ENCODE measurements at regions not wholly inside any gene's neighbourhood (a gene's known extent, or its start where the extent isn't known, plus 50 kb on each side); places are given as distances from the start of the nearest gene placed in this dataset.

DNA sequence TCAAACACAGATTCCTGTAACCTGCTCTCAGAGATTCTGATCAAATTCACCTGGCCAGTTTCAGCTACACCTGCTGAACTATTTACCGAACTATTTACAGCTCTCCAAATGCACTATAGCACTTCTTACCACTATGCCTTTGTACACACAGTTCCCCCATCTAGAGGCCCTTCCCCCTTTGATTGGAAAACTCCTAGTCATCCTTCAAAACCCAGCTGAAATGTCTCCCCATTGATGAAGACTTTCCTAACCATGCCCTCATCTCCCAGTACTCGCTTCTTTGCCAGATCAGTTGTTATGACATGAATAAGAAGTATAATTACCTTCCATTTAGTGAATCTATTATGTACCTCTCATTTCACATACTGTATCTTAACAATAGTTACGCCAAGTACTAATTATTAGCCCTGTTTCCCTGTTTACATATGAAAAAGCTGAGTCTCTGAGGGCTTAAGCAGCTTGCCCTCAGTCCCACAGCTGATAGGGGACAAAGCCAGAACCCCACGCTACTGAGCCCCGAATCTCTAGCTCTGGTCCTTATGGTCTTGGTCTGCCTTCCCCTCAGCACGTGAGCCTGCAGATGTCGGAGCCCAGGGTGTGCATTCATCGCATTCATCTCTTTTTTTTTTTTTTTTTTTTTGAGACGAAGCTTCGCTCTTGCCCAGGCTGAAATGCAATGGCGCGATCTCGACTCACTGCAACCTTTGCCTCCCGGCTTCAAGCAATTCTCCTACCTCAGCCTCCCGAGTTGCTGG, 64.7 kb upstream of the ASAP2 start:
- Histone ChIP-seq H3K27me3 (replicated peaks; ENCODE audit: insufficient read depth, low read depth, low read length, poor library complexity) (no peaks in the 10 kb centered on the region), H3K9me3 (ENCODE audit: low read depth, low read length, poor library complexity, severe bottlenecking) (no peaks in the 10 kb centered on the region), H3K4me3 (ENCODE audit: low read depth, low read length, poor library complexity, severe bottlenecking) (no peak overlapping the region), H3K36me3 (ENCODE audit: insufficient read depth, low read length, poor library complexity, severe bottlenecking) (no peaks in the 10 kb centered on the region), H3K27ac (ENCODE audit: low read depth, low read length, poor library complexity, severe bottlenecking) (no peak overlapping the region), H3K4me1 (ENCODE audit: insufficient read depth, low read length, poor library complexity, severe bottlenecking) (peaks cover 22% of the 10 kb centered on the region)
- intact Hi-C loops (cut with micrococcal nuclease; ENCODE audit: unreplicated experiment) = loop anchor here (1.0 to 5.0 kb wide), 4 partner anchors 191 to 333 kb away; partner anchors contain the start of genes CPSF3 and ITGB1BP1
- TF ChIP-seq EZH2 (IDR thresholded peaks at IDR 0.05; ENCODE audit: borderline replicate concordance, low read depth, low read length, poor library complexity, severe bottlenecking) = no peak
- TF ChIP-seq, protein P1, sequence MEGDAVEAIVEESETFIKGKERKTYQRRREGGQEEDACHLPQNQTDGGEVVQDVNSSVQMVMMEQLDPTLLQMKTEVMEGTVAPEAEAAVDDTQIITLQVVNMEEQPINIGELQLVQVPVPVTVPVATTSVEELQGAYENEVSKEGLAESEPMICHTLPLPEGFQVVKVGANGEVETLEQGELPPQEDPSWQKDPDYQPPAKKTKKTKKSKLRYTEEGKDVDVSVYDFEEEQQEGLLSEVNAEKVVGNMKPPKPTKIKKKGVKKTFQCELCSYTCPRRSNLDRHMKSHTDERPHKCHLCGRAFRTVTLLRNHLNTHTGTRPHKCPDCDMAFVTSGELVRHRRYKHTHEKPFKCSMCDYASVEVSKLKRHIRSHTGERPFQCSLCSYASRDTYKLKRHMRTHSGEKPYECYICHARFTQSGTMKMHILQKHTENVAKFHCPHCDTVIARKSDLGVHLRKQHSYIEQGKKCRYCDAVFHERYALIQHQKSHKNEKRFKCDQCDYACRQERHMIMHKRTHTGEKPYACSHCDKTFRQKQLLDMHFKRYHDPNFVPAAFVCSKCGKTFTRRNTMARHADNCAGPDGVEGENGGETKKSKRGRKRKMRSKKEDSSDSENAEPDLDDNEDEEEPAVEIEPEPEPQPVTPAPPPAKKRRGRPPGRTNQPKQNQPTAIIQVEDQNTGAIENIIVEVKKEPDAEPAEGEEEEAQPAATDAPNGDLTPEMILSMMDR (conservative IDR thresholded peaks at IDR 0.05; ENCODE audit: low read depth, low read length) = no peak
- ChIA-PET CTCF (interaction anchor here (2.5 kb wide), 1 partner anchor 229 kb away, joined by 28 read pairs; no protein-coding TSS in a partner anchor), POLR2A (ENCODE audit: low non-redundant PET) (no interaction called here)
- DNase-seq (ENCODE audit: low spot score) = no peak
- no TSS peak for BruUV-seq (replicated peaks)

DNA sequence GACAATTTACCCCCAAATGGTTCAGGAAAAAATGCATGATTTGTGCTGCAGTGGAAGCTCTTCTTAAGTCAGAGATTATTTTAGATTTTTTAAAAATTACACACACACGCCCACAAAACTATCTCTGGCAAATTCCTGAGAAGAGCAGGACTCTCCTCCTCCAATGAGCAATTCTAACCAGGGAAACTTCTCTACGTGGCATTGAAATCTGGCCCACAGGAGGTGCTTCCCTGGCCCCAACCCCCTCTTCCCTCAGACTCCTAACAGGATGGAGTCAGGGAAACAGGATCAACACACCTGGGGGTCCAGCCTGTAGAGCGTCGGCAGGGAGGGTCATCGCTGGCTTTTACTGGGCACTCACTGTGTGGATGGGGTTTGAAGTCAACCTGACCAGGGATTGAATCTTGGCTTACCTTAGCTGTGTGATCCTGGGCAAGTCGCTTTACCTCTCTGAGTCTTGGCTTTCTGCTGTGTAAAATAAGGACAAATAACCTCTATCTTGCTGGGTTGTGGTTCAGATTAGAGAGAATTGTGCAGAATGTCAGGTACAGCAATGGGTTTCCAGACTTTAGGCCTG, 65.4 kb upstream of the ASAP2 start:
- ChIA-PET POLR2A (ENCODE audit: low non-redundant PET) (no interaction called here), CTCF (interaction anchor here (0.7 to 2.5 kb wide), 2 partner anchors 230 to 257 kb away, joined by 3 to 28 read pairs; no protein-coding TSS in a partner anchor)
- Histone ChIP-seq H3K27ac (ENCODE audit: low read depth, low read length, poor library complexity, severe bottlenecking) (no peak overlapping the region), H3K36me3 (ENCODE audit: insufficient read depth, low read length, poor library complexity, severe bottlenecking) (no peaks in the 10 kb centered on the region), H3K4me1 (ENCODE audit: insufficient read depth, low read length, poor library complexity, severe bottlenecking) (peaks cover 22% of the 10 kb centered on the region), H3K9me3 (ENCODE audit: low read depth, low read length, poor library complexity, severe bottlenecking) (no peaks in the 10 kb centered on the region), H3K27me3 (replicated peaks; ENCODE audit: insufficient read depth, low read depth, low read length, poor library complexity) (no peaks in the 10 kb centered on the region), H3K4me3 (ENCODE audit: low read depth, low read length, poor library complexity, severe bottlenecking) (no peak overlapping the region)
- TF ChIP-seq EZH2 (IDR thresholded peaks at IDR 0.05; ENCODE audit: borderline replicate concordance, low read depth, low read length, poor library complexity, severe bottlenecking) = no peak
- intact Hi-C loops (cut with micrococcal nuclease; ENCODE audit: unreplicated experiment) = loop anchor here (5.0 kb wide), 1 partner anchor 281 kb away; the partner anchor contains the start of genes CPSF3 and ITGB1BP1
- no peak for DNase-seq (ENCODE audit: low spot score)
- BruUV-seq (replicated peaks) = no TSS peak

DNA sequence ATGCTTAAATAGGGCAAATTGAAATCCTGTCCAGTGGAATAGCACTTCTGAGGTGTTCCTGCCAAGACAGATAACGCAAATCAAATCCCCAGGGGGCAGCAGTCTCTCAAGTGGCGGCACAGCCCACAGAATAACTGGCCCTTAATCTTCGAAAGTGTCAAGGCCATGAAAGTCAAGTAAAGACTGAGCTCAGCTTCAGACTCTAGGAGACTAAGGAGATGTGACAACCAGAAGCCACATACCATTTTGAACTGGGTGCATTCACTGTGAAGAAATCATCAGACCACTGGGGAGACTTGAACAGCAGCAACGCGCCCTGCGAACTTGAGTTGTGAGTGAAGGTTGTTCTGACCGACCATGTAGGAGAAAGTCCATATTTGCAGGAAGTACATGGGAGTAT, 66.0 kb upstream of the ASAP2 start:
- Histone ChIP-seq H3K27ac (ENCODE audit: low read depth, low read length, poor library complexity, severe bottlenecking) (no peak overlapping the region), H3K27me3 (replicated peaks; ENCODE audit: insufficient read depth, low read depth, low read length, poor library complexity) (no peaks in the 10 kb centered on the region), H3K36me3 (ENCODE audit: insufficient read depth, low read length, poor library complexity, severe bottlenecking) (no peaks in the 10 kb centered on the region), H3K4me1 (ENCODE audit: insufficient read depth, low read length, poor library complexity, severe bottlenecking) (peaks cover 22% of the 10 kb centered on the region), H3K4me3 (ENCODE audit: low read depth, low read length, poor library complexity, severe bottlenecking) (no peak overlapping the region), H3K9me3 (ENCODE audit: low read depth, low read length, poor library complexity, severe bottlenecking) (no peaks in the 10 kb centered on the region)
- no TSS peak for BruUV-seq (replicated peaks)
- TF ChIP-seq, protein P1 (conservative IDR thresholded peaks at IDR 0.05; ENCODE audit: low read depth, low read length) = no peak
- no peak for TF ChIP-seq EZH2 (IDR thresholded peaks at IDR 0.05; ENCODE audit: borderline replicate concordance, low read depth, low read length, poor library complexity, severe bottlenecking)
- peak; percentile 34 for DNase-seq (ENCODE audit: low spot score)
- intact Hi-C loops (cut with micrococcal nuclease; ENCODE audit: unreplicated experiment) = loop anchor here (5.0 kb wide), 1 partner anchor 282 kb away; the partner anchor contains the start of genes CPSF3 and ITGB1BP1
- ChIA-PET CTCF (interaction anchor here (0.7 kb wide), 1 partner anchor 258 kb away, joined by 3 read pairs; no protein-coding TSS in a partner anchor), POLR2A (ENCODE audit: low non-redundant PET) (no interaction called here)
